HCT116 (cell line): ENCODE measurements at regions not wholly inside any gene's neighbourhood (a gene's known extent, or its start where the extent isn't known, plus 50 kb on each side); places are given as distances from the start of the nearest gene placed in this dataset.

Source experiments
- ATAC-seq: fragments of 200-7000 bp; cut with Tn5 transposase; 2 replicates; pipeline ENCODE4 v1.9.1; 2020; ENCODE audit warnings: mild to moderate bottlenecking, moderate library complexity
- BruUV-seq: library from RNA; stranded (reverse); fragments of 400-500 nt; replicated peaks from 2 replicates; lab custom pipeline; 2021; lab: Mats Ljungman, UMichigan
- CTCF ChIA-PET: fragments of 300-600 bp; sonication (Branson Sonifier 250); formaldehyde crosslinking; loops from one replicate; lab custom pipeline; 2021; ENCODE audit warnings: antibody characterized with exemption; lab: Charles Lee
- POLR2A ChIA-PET: fragments of 300-600, 350-600 bp; sonication (Branson Sonifier 250); formaldehyde crosslinking; loops from one replicate; lab custom pipeline; 2021; ENCODE audit warnings: antibody characterized with exemption; lab: Charles Lee
- RAD21 ChIA-PET, 2 experiments: fragments of 300-600 bp; sonication (Branson Sonifier 250); formaldehyde crosslinking; loops; one replicate each; lab custom pipeline; 2023; ENCODE audit warnings: low total read pairs in 2 of 2; ENCODE audit not compliant: uncharacterized antibody in 2 of 2, unreplicated experiment in 2 of 2, low non-redundant PET in 1 of 2; lab: Charles Lee
- DNase-seq: peaks from one replicate; pipeline ENCODE4 v3.0.0-alpha.2; 2010; ENCODE audit warnings: low read depth, low spot score
- H2AFZ ChIP-seq: fragments of 200-600 bp; shearing (Covaris generic), sonication (generic); 2 replicates; pipeline ENCODE4 v1.6.1; 2017; ENCODE audit warnings: low read depth, mixed run types, mixed read lengths, antibody characterized with exemption, low read length; ENCODE audit not compliant: poor library complexity, severe bottlenecking
- H3K27ac ChIP-seq: 2 replicates; pipeline ENCODE4 v1.5.1; 2012; ENCODE audit warnings: low read depth, low read length
- H3K27me3 ChIP-seq: fragments of 200-600 bp; sonication (generic); 2 replicates; pipeline ENCODE4 v1.6.1; 2016; ENCODE audit warnings: mixed run types, low read length, mixed read lengths; ENCODE audit not compliant: insufficient read depth
- H3K36me3 ChIP-seq, 2 experiments: fragments of 200-500 bp in 1 of 2; fragments of 200-600 bp in 1 of 2; sonication (Bioruptor generic) in 1 of 2; sonication (generic) in 1 of 2; 2 replicates each; pipeline versions ENCODE4 v1.5.1 to v1.6.1; 2014 to 2016; ENCODE audit warnings: low read length in 2 of 2, inconsistent platforms in 1 of 2, mixed read lengths in 1 of 2, mixed run types in 1 of 2; ENCODE audit not compliant: insufficient read depth in 2 of 2, control insufficient read depth in 1 of 2
- H3K4me1 ChIP-seq, 2 experiments: fragments of 200-600 bp in 1 of 2; sonication (generic) in 1 of 2; 2 replicates each; pipeline versions ENCODE4 v1.5.1 to v1.6.1; 2012 to 2017; ENCODE audit warnings: low read length in 2 of 2, inconsistent platforms in 1 of 2, mild to moderate bottlenecking in 1 of 2, mixed read lengths in 1 of 2, mixed run types in 1 of 2, moderate library complexity in 1 of 2; ENCODE audit not compliant: insufficient read depth in 2 of 2, control insufficient read depth in 1 of 2
- H3K4me2 ChIP-seq: fragments of 200-600 bp; sonication (generic); 2 replicates; pipeline ENCODE4 v1.6.1; 2017; ENCODE audit warnings: mixed run types, low read length, mixed read lengths
- H3K4me3 ChIP-seq, 2 experiments: fragments of 200-600 bp in 1 of 2; sonication (generic) in 1 of 2; replicated peaks in 1 of 2; 2 replicates each; pipeline ENCODE4 v1.5.1; 2011 to 2016; ENCODE audit warnings: low read length in 2 of 2, control low read depth in 1 of 2, low read depth in 1 of 2, mild to moderate bottlenecking in 1 of 2, mixed read lengths in 1 of 2, mixed run types in 1 of 2
- H3K79me2 ChIP-seq: fragments of 200-600 bp; sonication (generic); 2 replicates; pipeline ENCODE4 v1.6.1; 2017; ENCODE audit warnings: mild to moderate bottlenecking, mixed run types, low read length, moderate library complexity, mixed read lengths; ENCODE audit not compliant: insufficient read depth
- H3K9ac ChIP-seq: fragments of 200-600 bp; sonication (generic); 2 replicates; pipeline ENCODE4 v1.6.1; 2016; ENCODE audit warnings: low read length, mixed read lengths
- H3K9me2 ChIP-seq: fragments of 200-600 bp; sonication (generic), shearing (Covaris generic); 2 replicates; pipeline ENCODE4 v1.6.1; 2017; ENCODE audit warnings: mixed run types, mild to moderate bottlenecking, moderate library complexity; ENCODE audit not compliant: insufficient read depth
- H3K9me3 ChIP-seq, 2 experiments: fragments of 200-500 bp in 1 of 2; fragments of 200-600 bp in 1 of 2; sonication (Bioruptor generic) in 1 of 2; sonication (generic) in 1 of 2; 2 replicates each; pipeline ENCODE4 v1.6.1; 2014 to 2017; ENCODE audit warnings: low read length in 2 of 2, mixed read lengths in 2 of 2, inconsistent platforms in 1 of 2, low read depth in 1 of 2, mild to moderate bottlenecking in 1 of 2, mixed run types in 1 of 2, moderate library complexity in 1 of 2; ENCODE audit not compliant: control insufficient read depth in 1 of 2, insufficient read depth in 1 of 2
- H4K20me1 ChIP-seq: fragments of 200-600 bp; sonication (generic), shearing (Covaris generic); 2 replicates; pipeline ENCODE4 v1.6.1; 2017; ENCODE audit warnings: mixed run types, mild to moderate bottlenecking, moderate library complexity; ENCODE audit not compliant: insufficient read depth
- CBX3 ChIP-seq: IDR thresholded peaks from 2 replicates; pipeline ENCODE4 v1.6.1; 2012; ENCODE audit warnings: low read depth
- CEBPB ChIP-seq: IDR thresholded peaks from 2 replicates; pipeline ENCODE4 v1.6.1; 2012; ENCODE audit warnings: low read depth
- EZH2phosphoT487 ChIP-seq: fragments of 200-600 bp; IDR thresholded peaks from 2 replicates; pipeline ENCODE4 v1.6.1; 2018; ENCODE audit warnings: antibody characterized with exemption, borderline replicate concordance
- JUND ChIP-seq: IDR thresholded peaks from 2 replicates; pipeline ENCODE4 v1.6.1; 2012
- POLR2A ChIP-seq: IDR thresholded peaks from 2 replicates; pipeline ENCODE4 v1.7.0; 2011; ENCODE audit warnings: borderline replicate concordance; ENCODE audit not compliant: insufficient read depth, insufficient read length; ENCODE audit errors: extremely low read depth
- POLR2AphosphoS5 ChIP-seq: IDR thresholded peaks from 2 replicates; pipeline ENCODE4 v1.6.1; 2011; ENCODE audit warnings: mild to moderate bottlenecking, low read depth, low read length, moderate library complexity
- SIN3A ChIP-seq: IDR thresholded peaks from 2 replicates; pipeline ENCODE4 v1.6.1; 2012; ENCODE audit warnings: low read depth
- SRF ChIP-seq: IDR thresholded peaks from 2 replicates; pipeline ENCODE4 v1.6.1; 2012; ENCODE audit warnings: low read depth
- ZNF274 ChIP-seq: fragments of 200-500 bp; sonication (Bioruptor generic); IDR thresholded peaks from 2 replicates; pipeline ENCODE4 v1.6.1; 2014; ENCODE audit warnings: mild to moderate bottlenecking, low read depth, low read length, inconsistent platforms
- intact Hi-C: fragments of 100-400 bp; cut with micrococcal nuclease; formaldehyde crosslinking; loops from 2 replicates; pipeline ENCODE4 v1.10.0; 2022
- TF ChIP-seq, protein P1 (sequence below): IDR thresholded peaks from 2 replicates; pipeline ENCODE4 v1.6.1; 2012; ENCODE audit warnings: low read depth
- TF ChIP-seq, protein P2 (sequence below), 3 experiments: fragments of 200-600 bp in 1 of 3; sonication (generic) in 1 of 3; IDR thresholded peaks in 2 of 3; conservative IDR thresholded peaks in 1 of 3; 2 replicates each; pipeline ENCODE4 v1.5.1; 2012 to 2017; ENCODE audit warnings: low read depth in 2 of 3, low read length in 2 of 3, antibody characterized with exemption in 1 of 3, borderline replicate concordance in 1 of 3, control low read depth in 1 of 3, mild to moderate bottlenecking in 1 of 3, mixed read lengths in 1 of 3, mixed run types in 1 of 3, moderate library complexity in 1 of 3; ENCODE audit not compliant: insufficient read depth in 1 of 3
- TF ChIP-seq, protein P3 (sequence below): IDR thresholded peaks from 2 replicates; pipeline ENCODE4 v1.6.1; 2012

DNA sequence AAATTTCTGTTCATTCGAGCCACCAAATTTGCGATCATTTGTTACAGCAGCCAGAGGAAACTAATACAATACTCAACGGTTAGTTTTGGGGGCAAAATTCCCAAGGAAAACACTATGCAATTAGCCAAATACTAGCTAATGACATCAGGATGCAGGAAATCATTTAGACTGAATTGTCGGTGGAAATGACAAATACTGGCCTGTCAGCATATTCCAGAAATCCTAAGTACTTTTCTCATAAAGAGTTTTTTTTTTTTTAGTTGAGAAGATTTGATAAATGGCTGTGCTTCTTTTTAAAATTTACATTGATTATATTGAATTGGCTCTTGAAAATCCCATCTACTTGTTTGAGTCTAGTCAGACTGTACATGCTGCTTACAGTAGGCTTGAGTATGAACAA lies 410.1 kb downstream of the SUCLG1 start:
- ATAC-seq (no peak), DNase-seq (no peak)
- RAD21 ChIA-PET: no interaction called here
- Histone ChIP-seq H3K4me2 (no peak overlapping the region), H3K4me3 (no peak overlapping the region), H3K9me3 (no peaks in the 10 kb centered on the region), H3K27ac (no peak overlapping the region), H3K9me2 (no peaks in the 10 kb centered on the region), H2AFZ (no peak overlapping the region), H3K9ac (no peak overlapping the region), H3K36me3 (no peaks in the 10 kb centered on the region), H3K4me1 (no peaks in the 10 kb centered on the region), H4K20me1 (no peaks in the 10 kb centered on the region), H3K79me2 (no peaks in the 10 kb centered on the region), H3K27me3 (no peaks in the 10 kb centered on the region)
- BruUV-seq: no TSS peak
- TF ChIP-seq ZNF274 (no peak), POLR2A (no peak), POLR2AphosphoS5 (no peak), CBX3 (no peak), CEBPB (no peak), SIN3A (no peak), SRF (no peak), JUND (no peak), EZH2phosphoT487 (no peak)
- TF ChIP-seq, protein P1, sequence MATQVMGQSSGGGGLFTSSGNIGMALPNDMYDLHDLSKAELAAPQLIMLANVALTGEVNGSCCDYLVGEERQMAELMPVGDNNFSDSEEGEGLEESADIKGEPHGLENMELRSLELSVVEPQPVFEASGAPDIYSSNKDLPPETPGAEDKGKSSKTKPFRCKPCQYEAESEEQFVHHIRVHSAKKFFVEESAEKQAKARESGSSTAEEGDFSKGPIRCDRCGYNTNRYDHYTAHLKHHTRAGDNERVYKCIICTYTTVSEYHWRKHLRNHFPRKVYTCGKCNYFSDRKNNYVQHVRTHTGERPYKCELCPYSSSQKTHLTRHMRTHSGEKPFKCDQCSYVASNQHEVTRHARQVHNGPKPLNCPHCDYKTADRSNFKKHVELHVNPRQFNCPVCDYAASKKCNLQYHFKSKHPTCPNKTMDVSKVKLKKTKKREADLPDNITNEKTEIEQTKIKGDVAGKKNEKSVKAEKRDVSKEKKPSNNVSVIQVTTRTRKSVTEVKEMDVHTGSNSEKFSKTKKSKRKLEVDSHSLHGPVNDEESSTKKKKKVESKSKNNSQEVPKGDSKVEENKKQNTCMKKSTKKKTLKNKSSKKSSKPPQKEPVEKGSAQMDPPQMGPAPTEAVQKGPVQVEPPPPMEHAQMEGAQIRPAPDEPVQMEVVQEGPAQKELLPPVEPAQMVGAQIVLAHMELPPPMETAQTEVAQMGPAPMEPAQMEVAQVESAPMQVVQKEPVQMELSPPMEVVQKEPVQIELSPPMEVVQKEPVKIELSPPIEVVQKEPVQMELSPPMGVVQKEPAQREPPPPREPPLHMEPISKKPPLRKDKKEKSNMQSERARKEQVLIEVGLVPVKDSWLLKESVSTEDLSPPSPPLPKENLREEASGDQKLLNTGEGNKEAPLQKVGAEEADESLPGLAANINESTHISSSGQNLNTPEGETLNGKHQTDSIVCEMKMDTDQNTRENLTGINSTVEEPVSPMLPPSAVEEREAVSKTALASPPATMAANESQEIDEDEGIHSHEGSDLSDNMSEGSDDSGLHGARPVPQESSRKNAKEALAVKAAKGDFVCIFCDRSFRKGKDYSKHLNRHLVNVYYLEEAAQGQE: no peak
- TF ChIP-seq, protein P2, sequence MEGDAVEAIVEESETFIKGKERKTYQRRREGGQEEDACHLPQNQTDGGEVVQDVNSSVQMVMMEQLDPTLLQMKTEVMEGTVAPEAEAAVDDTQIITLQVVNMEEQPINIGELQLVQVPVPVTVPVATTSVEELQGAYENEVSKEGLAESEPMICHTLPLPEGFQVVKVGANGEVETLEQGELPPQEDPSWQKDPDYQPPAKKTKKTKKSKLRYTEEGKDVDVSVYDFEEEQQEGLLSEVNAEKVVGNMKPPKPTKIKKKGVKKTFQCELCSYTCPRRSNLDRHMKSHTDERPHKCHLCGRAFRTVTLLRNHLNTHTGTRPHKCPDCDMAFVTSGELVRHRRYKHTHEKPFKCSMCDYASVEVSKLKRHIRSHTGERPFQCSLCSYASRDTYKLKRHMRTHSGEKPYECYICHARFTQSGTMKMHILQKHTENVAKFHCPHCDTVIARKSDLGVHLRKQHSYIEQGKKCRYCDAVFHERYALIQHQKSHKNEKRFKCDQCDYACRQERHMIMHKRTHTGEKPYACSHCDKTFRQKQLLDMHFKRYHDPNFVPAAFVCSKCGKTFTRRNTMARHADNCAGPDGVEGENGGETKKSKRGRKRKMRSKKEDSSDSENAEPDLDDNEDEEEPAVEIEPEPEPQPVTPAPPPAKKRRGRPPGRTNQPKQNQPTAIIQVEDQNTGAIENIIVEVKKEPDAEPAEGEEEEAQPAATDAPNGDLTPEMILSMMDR (IDR thresholded peaks at IDR 0.05 in 2 of 3, conservative IDR thresholded peaks at IDR 0.05 in 1 of 3; ENCODE audit: borderline replicate concordance in 1 of 3, insufficient read depth in 1 of 3, low read depth in 2 of 3, low read length in 2 of 3): no peak
- TF ChIP-seq, protein P3, sequence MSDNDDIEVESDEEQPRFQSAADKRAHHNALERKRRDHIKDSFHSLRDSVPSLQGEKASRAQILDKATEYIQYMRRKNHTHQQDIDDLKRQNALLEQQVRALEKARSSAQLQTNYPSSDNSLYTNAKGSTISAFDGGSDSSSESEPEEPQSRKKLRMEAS: no peak
- POLR2A ChIA-PET: no interaction called here
- intact Hi-C loops: no loop called here
- CTCF ChIA-PET: no interaction called here
